Neutrophil (primary cell): ENCODE measurements at regions not wholly inside any gene's neighbourhood (a gene's known extent, or its start where the extent isn't known, plus 50 kb on each side); places are given as distances from the start of the nearest gene placed in this dataset.

ENCODE experiments used
- H3K27ac ChIP-seq: fragments of 200-600 bp; sonication (generic); 2 replicates; pipeline ENCODE4 v1.5.1; 2016; ENCODE audit warnings: mild to moderate bottlenecking, moderate library complexity
- H3K27me3 ChIP-seq: fragments of 200-600 bp; sonication (generic); 2 replicates; pipeline ENCODE4 v1.6.0; 2016; ENCODE audit warnings: mild to moderate bottlenecking
- H3K36me3 ChIP-seq: fragments of 200-600 bp; sonication (generic); 2 replicates; pipeline ENCODE4 v1.5.1; 2017
- H3K4me1 ChIP-seq, 2 experiments: fragments of 200-600 bp in 1 of 2; sonication (generic) in 1 of 2; 1 replicate in 1 of 2; 2 replicates in 1 of 2; pipeline versions ENCODE4 v1.5.1 to v1.6.1; 2013 to 2016; ENCODE audit warnings: low read depth in 1 of 2, low read length in 1 of 2, mild to moderate bottlenecking in 1 of 2, moderate library complexity in 1 of 2; ENCODE audit not compliant: control insufficient read depth in 1 of 2, insufficient read depth in 1 of 2
- H3K4me3 ChIP-seq, 2 experiments: fragments of 200-600 bp in 1 of 2; sonication (generic) in 1 of 2; 1 replicate in 1 of 2; 2 replicates in 1 of 2; pipeline ENCODE4 v1.5.1; 2013 to 2016; ENCODE audit warnings: low read depth in 1 of 2, low read length in 1 of 2, mild to moderate bottlenecking in 1 of 2, moderate library complexity in 1 of 2
- H3K9me3 ChIP-seq: fragments of 200-600 bp; sonication (generic); 2 replicates; pipeline ENCODE4 v1.5.1; 2016
- CTCF ChIP-seq: fragments of 200-600 bp; sonication (generic); IDR thresholded peaks from 2 replicates; pipeline ENCODE4 v1.5.1; 2016; ENCODE audit warnings: antibody characterized with exemption

- Histone ChIP-seq H3K27ac (no peak overlapping the region), H3K27me3 (no peaks in the 10 kb centered on the region), H3K9me3 (no peaks in the 10 kb centered on the region), H3K4me1 (peaks cover 20 to 23% of the 10 kb centered on the region in 2 experiments), H3K36me3 (no peaks in the 10 kb centered on the region), H3K4me3 (no peak overlapping the region)
- TF ChIP-seq CTCF: no peak
Observed at GRCh38 chr2:134140251-134140661, 113.6 kb upstream of the MGAT5 start.

GRCh38 chr2:134141598-134142340, 112.1 kb upstream of the MGAT5 start:
- no peak overlapping the region for H3K27ac ChIP-seq

GRCh38 chr2:134142341-134142738, 111.5 kb upstream of the MGAT5 start:
- TF ChIP-seq CTCF: no peak
- H3K9me3 ChIP-seq: no peaks in the 10 kb centered on the region
- H3K4me3 ChIP-seq: no peak overlapping the region
- no peaks in the 10 kb centered on the region for H3K36me3 ChIP-seq
- H3K4me1 ChIP-seq: peaks cover 12% of the 10 kb centered on the region in 2 experiments
- H3K27me3 ChIP-seq: no peaks in the 10 kb centered on the region
- no peak overlapping the region for H3K27ac ChIP-seq

More at GRCh38 chr2:134141598-134142340, 112.1 kb upstream of the MGAT5 start:
- TF ChIP-seq CTCF: no peak
- no peaks in the 10 kb centered on the region for H3K27me3 ChIP-seq
- no peaks in the 10 kb centered on the region for H3K9me3 ChIP-seq
- no peak overlapping the region for H3K4me3 ChIP-seq
- H3K36me3 ChIP-seq: no peaks in the 10 kb centered on the region
- peaks cover 17% of the 10 kb centered on the region in 2 experiments for H3K4me1 ChIP-seq

GRCh38 chr2:134142903-134143302, 111.0 kb upstream of the MGAT5 start:
- Histone ChIP-seq H3K27ac (no peak overlapping the region), H3K9me3 (no peaks in the 10 kb centered on the region), H3K4me3 (no peak overlapping the region), H3K27me3 (no peaks in the 10 kb centered on the region), H3K36me3 (no peaks in the 10 kb centered on the region), H3K4me1 (peaks cover 6% of the 10 kb centered on the region in 2 experiments)
- no peak for TF ChIP-seq CTCF

GRCh38 chr2:134143568-134143967, 110.3 kb upstream of the MGAT5 start:
- Histone ChIP-seq H3K4me3 (no peak overlapping the region), H3K27me3 (no peaks in the 10 kb centered on the region), H3K4me1 (peaks cover 0 to under 1% of the 10 kb centered on the region in 2 experiments), H3K36me3 (no peaks in the 10 kb centered on the region), H3K9me3 (no peaks in the 10 kb centered on the region), H3K27ac (no peak overlapping the region)
- TF ChIP-seq CTCF: no peak
